Ishikawa (cell line): ENCODE measurements at regions not wholly inside any gene's neighbourhood (a gene's known extent, or its start where the extent isn't known, plus 50 kb on each side); places are given as distances from the start of the nearest gene placed in this dataset.

Source experiments
- CEBPB ChIP-seq: IDR thresholded peaks from 2 replicates; pipeline ENCODE4 v1.6.1; 2012
- CREB1 ChIP-seq: IDR thresholded peaks from 2 replicates; pipeline ENCODE4 v1.6.1; 2012; ENCODE audit warnings: low read depth
- EGR1 ChIP-seq: IDR thresholded peaks from 2 replicates; pipeline ENCODE4 v1.6.1; 2012
- EP300 ChIP-seq: IDR thresholded peaks from 2 replicates; pipeline ENCODE4 v1.6.1; 2012; ENCODE audit warnings: borderline replicate concordance
- FOXM1 ChIP-seq: IDR thresholded peaks from 2 replicates; pipeline ENCODE4 v1.6.1; 2012; ENCODE audit warnings: low read depth, borderline replicate concordance
- NFIC ChIP-seq: IDR thresholded peaks from 2 replicates; pipeline ENCODE4 v1.6.1; 2012
- RAD21 ChIP-seq: IDR thresholded peaks from 2 replicates; pipeline ENCODE4 v1.6.1; 2012; ENCODE audit warnings: low read depth
- REST ChIP-seq: IDR thresholded peaks from 2 replicates; pipeline ENCODE4 v1.6.1; 2012; ENCODE audit warnings: low read depth, mild to moderate bottlenecking
- TAF1 ChIP-seq: IDR thresholded peaks from 2 replicates; pipeline ENCODE4 v1.6.1; 2012; ENCODE audit warnings: low read depth, mild to moderate bottlenecking
- TCF12 ChIP-seq: IDR thresholded peaks from 2 replicates; pipeline ENCODE4 v1.6.1; 2012; ENCODE audit warnings: low read depth
- TEAD4 ChIP-seq: IDR thresholded peaks from 2 replicates; pipeline ENCODE4 v1.6.1; 2012
- YY1 ChIP-seq: IDR thresholded peaks from 2 replicates; pipeline ENCODE4 v1.6.1; 2012; ENCODE audit warnings: low read depth
- ZBTB7A ChIP-seq: IDR thresholded peaks from 2 replicates; pipeline ENCODE4 v1.6.1; 2012; ENCODE audit warnings: low read depth
- TF ChIP-seq, protein P1 (sequence below): IDR thresholded peaks from 2 replicates; pipeline ENCODE4 v1.6.1; 2012
- TF ChIP-seq, protein P2 (sequence below): IDR thresholded peaks from 2 replicates; pipeline ENCODE4 v1.6.1; 2012

- TF ChIP-seq, protein P1, sequence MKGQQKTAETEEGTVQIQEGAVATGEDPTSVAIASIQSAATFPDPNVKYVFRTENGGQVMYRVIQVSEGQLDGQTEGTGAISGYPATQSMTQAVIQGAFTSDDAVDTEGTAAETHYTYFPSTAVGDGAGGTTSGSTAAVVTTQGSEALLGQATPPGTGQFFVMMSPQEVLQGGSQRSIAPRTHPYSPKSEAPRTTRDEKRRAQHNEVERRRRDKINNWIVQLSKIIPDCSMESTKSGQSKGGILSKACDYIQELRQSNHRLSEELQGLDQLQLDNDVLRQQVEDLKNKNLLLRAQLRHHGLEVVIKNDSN, result no peak
- no peak for TF ChIP-seq TEAD4
- no peak for TF ChIP-seq TCF12
- no peak for TF ChIP-seq ZBTB7A
- no peak for TF ChIP-seq EP300
- TF ChIP-seq REST, result no peak
- TF ChIP-seq FOXM1, result no peak
- no peak for TF ChIP-seq NFIC
- TF ChIP-seq TAF1, result no peak
- no peak for TF ChIP-seq RAD21
- no peak for TF ChIP-seq YY1
- TF ChIP-seq CEBPB, result no peak
- TF ChIP-seq, protein P2, sequence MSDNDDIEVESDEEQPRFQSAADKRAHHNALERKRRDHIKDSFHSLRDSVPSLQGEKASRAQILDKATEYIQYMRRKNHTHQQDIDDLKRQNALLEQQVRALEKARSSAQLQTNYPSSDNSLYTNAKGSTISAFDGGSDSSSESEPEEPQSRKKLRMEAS, result no peak
Observed at GRCh38 chr20:4459081-4459480, 210.0 kb upstream of the ADRA1D start.

DNA sequence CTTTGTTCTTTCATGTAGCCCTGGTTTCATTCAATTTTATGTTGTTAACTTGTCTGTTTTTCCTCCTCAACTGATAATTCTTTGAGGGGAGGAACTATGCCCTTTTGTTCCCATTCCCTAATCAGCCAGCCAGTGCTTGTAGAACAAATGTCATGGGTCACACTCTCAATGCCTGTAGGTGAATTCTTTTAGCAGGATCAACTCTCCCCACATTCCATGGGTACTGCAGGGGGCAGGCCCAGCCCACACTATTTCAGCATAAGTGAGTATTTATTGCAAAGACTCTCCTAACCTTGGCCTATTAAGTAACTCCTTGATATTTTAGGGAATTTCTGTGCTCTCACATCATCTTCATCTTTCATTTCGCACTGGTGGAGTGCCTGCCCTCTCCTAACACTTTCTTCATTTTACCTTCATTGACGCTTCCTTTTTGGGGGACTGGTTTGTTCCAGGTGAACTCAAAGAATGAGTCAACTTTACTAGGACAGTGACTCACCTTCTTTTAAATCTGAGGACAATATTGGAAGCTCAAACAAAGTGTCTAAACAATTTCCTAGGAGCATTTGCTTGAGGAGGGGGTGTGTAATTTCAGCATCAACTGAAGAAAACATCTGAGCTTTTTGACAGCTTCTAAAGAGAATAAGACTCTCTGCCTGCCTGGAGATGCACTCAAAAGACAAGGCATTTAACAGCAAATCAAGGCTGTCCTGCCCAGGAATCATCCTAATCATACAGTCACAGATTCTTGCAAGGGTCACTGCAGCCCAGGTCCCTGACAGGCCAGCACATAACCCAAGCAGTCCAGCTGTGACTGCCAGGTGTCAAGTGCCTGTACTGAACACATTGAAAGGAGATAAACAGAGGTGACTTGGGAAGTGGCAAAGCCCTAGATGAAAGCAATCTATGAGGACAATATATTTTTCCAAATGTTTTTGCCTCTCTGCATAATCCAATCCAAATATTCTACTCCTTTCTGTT lies 208.8 kb upstream of the ADRA1D start:
- TF ChIP-seq RAD21 (no peak), TEAD4 (no peak), FOXM1 (no peak), NFIC (no peak), CEBPB (no peak), ZBTB7A (no peak), TCF12 (no peak), CREB1 (no peak), EGR1 (no peak), YY1 (no peak), EP300 (no peak), TAF1 (no peak), REST (no peak)
- TF ChIP-seq, protein P2, result no peak
- TF ChIP-seq, protein P1, result no peak

- no peak for TF ChIP-seq FOXM1
- no peak for TF ChIP-seq EP300
- no peak for TF ChIP-seq ZBTB7A
- no peak for TF ChIP-seq TEAD4
- TF ChIP-seq, protein P2, result no peak
- no peak for TF ChIP-seq REST
Observed at GRCh38 chr20:4455996-4456395, 206.9 kb upstream of the ADRA1D start.

DNA sequence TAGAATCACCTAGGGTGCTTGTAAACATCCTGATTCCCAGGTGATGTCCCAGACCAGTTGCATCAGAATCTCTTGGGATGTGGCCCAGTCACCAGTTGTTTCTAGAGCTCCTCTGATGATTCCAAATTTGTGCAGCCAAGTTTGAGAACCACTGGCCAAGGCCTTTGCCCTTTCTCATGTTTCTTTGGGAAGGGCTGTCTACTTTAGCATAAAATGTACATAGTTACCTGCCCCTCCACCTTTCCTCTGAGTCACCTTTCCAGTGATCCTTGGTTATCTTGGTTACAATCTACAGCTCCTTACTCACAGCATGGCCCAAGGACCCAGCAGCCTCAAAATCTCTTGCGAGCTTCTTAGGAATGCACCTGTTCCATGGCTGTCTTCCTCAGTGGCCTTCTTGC lies 206.2 kb upstream of the ADRA1D start:
- TF ChIP-seq CREB1 (no peak), TAF1 (no peak), TCF12 (no peak), ZBTB7A (no peak), RAD21 (no peak), CEBPB (no peak), EGR1 (no peak), REST (no peak)
